ENCODE measurements at regions not wholly inside any gene's neighbourhood (a gene's known extent, or its start where the extent isn't known, plus 50 kb on each side); places are given as distances from the start of the nearest gene placed in this dataset.

GRCh38 chr2:156647377-156648010 lies 211.3 kb downstream of the GPD2 start:
- no peaks in the 10 kb centered on the region for H3K27me3 ChIP-seq (ENCODE audit: control insufficient read depth, insufficient read depth, low read length)
- H3K36me3 ChIP-seq (ENCODE audit: control insufficient read depth, insufficient read depth, low read length), result no peaks in the 10 kb centered on the region
- H3K27ac ChIP-seq (ENCODE audit: low read length), result no peak overlapping the region
- no peaks in the 10 kb centered on the region for H3K4me1 ChIP-seq (ENCODE audit: control insufficient read depth, insufficient read depth, low read length)
- DNase-seq, result no peak
- WGBS (ENCODE audit: insufficient coverage, low lambda C conversion rate), result 100% methylated on average over 4 of the region's 6 CpGs
- peaks cover 2% of the 10 kb centered on the region for H3K9me3 ChIP-seq (ENCODE audit: control insufficient read depth, low read depth, low read length)
- H3K4me3 ChIP-seq (ENCODE audit: low read length), result no peak overlapping the region

GRCh38 chr2:156648522-156648921 lies 212.3 kb downstream of the GPD2 start:
- no peak overlapping the region for H3K4me3 ChIP-seq (ENCODE audit: low read length)
- no peaks in the 10 kb centered on the region for H3K27me3 ChIP-seq (ENCODE audit: control insufficient read depth, insufficient read depth, low read length)
- no peaks in the 10 kb centered on the region for H3K36me3 ChIP-seq (ENCODE audit: control insufficient read depth, insufficient read depth, low read length)
- DNase-seq, result no peak
- no peaks in the 10 kb centered on the region for H3K4me1 ChIP-seq (ENCODE audit: control insufficient read depth, insufficient read depth, low read length)
- H3K9me3 ChIP-seq (ENCODE audit: control insufficient read depth, low read depth, low read length), result peaks cover 2% of the 10 kb centered on the region
- H3K27ac ChIP-seq (ENCODE audit: low read length), result no peak overlapping the region

GRCh38 chr2:156649596-156649995 lies 213.4 kb downstream of the GPD2 start:
- Histone ChIP-seq H3K4me1 (ENCODE audit: control insufficient read depth, insufficient read depth, low read length) (no peaks in the 10 kb centered on the region), H3K27ac (ENCODE audit: low read length) (no peak overlapping the region), H3K4me3 (ENCODE audit: low read length) (no peak overlapping the region), H3K9me3 (ENCODE audit: control insufficient read depth, low read depth, low read length) (peaks cover 2% of the 10 kb centered on the region), H3K36me3 (ENCODE audit: control insufficient read depth, insufficient read depth, low read length) (no peaks in the 10 kb centered on the region), H3K27me3 (ENCODE audit: control insufficient read depth, insufficient read depth, low read length) (no peaks in the 10 kb centered on the region)
- no CpG with 5 or more reads among the region's 1 CpG for WGBS (ENCODE audit: insufficient coverage, low lambda C conversion rate)
- DNase-seq, result no peak

- Histone ChIP-seq H3K27ac (ENCODE audit: low read length) (no peak overlapping the region), H3K9me3 (ENCODE audit: control insufficient read depth, low read depth, low read length) (peaks cover 2% of the 10 kb centered on the region), H3K27me3 (ENCODE audit: control insufficient read depth, insufficient read depth, low read length) (no peaks in the 10 kb centered on the region), H3K4me1 (ENCODE audit: control insufficient read depth, insufficient read depth, low read length) (no peaks in the 10 kb centered on the region), H3K36me3 (ENCODE audit: control insufficient read depth, insufficient read depth, low read length) (no peaks in the 10 kb centered on the region), H3K4me3 (ENCODE audit: low read length) (no peak overlapping the region)
- DNase-seq, result no peak
Observed at GRCh38 chr2:156652691-156653090, 216.5 kb downstream of the GPD2 start.

- no peak overlapping the region for H3K27ac ChIP-seq (ENCODE audit: low read length)
- H3K36me3 ChIP-seq (ENCODE audit: control insufficient read depth, insufficient read depth, low read length), result no peaks in the 10 kb centered on the region
- peaks cover 2% of the 10 kb centered on the region for H3K9me3 ChIP-seq (ENCODE audit: control insufficient read depth, low read depth, low read length)
- H3K27me3 ChIP-seq (ENCODE audit: control insufficient read depth, insufficient read depth, low read length), result no peaks in the 10 kb centered on the region
- no peaks in the 10 kb centered on the region for H3K4me1 ChIP-seq (ENCODE audit: control insufficient read depth, insufficient read depth, low read length)
- H3K4me3 ChIP-seq (ENCODE audit: low read length), result no peak overlapping the region
- DNase-seq, result no peak
Observed at GRCh38 chr2:156653675-156654074, 217.5 kb downstream of the GPD2 start.

GRCh38 chr2:156657809-156658208 lies 221.6 kb downstream of the GPD2 start:
- no CpG with 5 or more reads among the region's 2 CpGs for WGBS (ENCODE audit: insufficient coverage, low lambda C conversion rate)
- H3K27me3 ChIP-seq (ENCODE audit: control insufficient read depth, insufficient read depth, low read length), result no peaks in the 10 kb centered on the region
- no peak for DNase-seq
- H3K27ac ChIP-seq (ENCODE audit: low read length), result no peak overlapping the region
- no peaks in the 10 kb centered on the region for H3K4me1 ChIP-seq (ENCODE audit: control insufficient read depth, insufficient read depth, low read length)
- H3K36me3 ChIP-seq (ENCODE audit: control insufficient read depth, insufficient read depth, low read length), result no peaks in the 10 kb centered on the region
- H3K4me3 ChIP-seq (ENCODE audit: low read length), result no peak overlapping the region
- peaks cover 4% of the 10 kb centered on the region for H3K9me3 ChIP-seq (ENCODE audit: control insufficient read depth, low read depth, low read length)

- no CpG with 5 or more reads among the region's 3 CpGs for whole genome bisulfite sequencing (ENCODE audit: insufficient coverage, low lambda C conversion rate)
- Histone ChIP-seq H3K36me3 (ENCODE audit: control insufficient read depth, insufficient read depth, low read length) (no peaks in the 10 kb centered on the region), H3K9me3 (ENCODE audit: control insufficient read depth, low read depth, low read length) (peaks cover 4% of the 10 kb centered on the region), H3K27ac (ENCODE audit: low read length) (no peak overlapping the region), H3K4me1 (ENCODE audit: control insufficient read depth, insufficient read depth, low read length) (no peaks in the 10 kb centered on the region), H3K4me3 (ENCODE audit: low read length) (no peak overlapping the region), H3K27me3 (ENCODE audit: control insufficient read depth, insufficient read depth, low read length) (no peaks in the 10 kb centered on the region)
- no peak for DNase-seq
Observed at GRCh38 chr2:156659694-156660093, 223.5 kb downstream of the GPD2 start.

GRCh38 chr2:156663757-156664409 lies 227.7 kb downstream of the GPD2 start:
- Histone ChIP-seq H3K9me3 (ENCODE audit: control insufficient read depth, low read depth, low read length) (peaks cover 11% of the 10 kb centered on the region), H3K4me1 (ENCODE audit: control insufficient read depth, insufficient read depth, low read length) (no peaks in the 10 kb centered on the region), H3K27ac (ENCODE audit: low read length) (no peak overlapping the region), H3K4me3 (ENCODE audit: low read length) (no peak overlapping the region), H3K27me3 (ENCODE audit: control insufficient read depth, insufficient read depth, low read length) (no peaks in the 10 kb centered on the region), H3K36me3 (ENCODE audit: control insufficient read depth, insufficient read depth, low read length) (no peaks in the 10 kb centered on the region)
- WGBS (ENCODE audit: insufficient coverage, low lambda C conversion rate), result no CpG with 5 or more reads among the region's 1 CpG
- peak; percentile 6 to 65 for DNase-seq

GRCh38 chr2:156666130-156666785 lies 230.1 kb downstream of the GPD2 start:
- Histone ChIP-seq H3K36me3 (ENCODE audit: control insufficient read depth, insufficient read depth, low read length) (no peaks in the 10 kb centered on the region), H3K4me3 (ENCODE audit: low read length) (no peak overlapping the region), H3K27ac (ENCODE audit: low read length) (no peak overlapping the region), H3K4me1 (ENCODE audit: control insufficient read depth, insufficient read depth, low read length) (no peaks in the 10 kb centered on the region), H3K9me3 (ENCODE audit: control insufficient read depth, low read depth, low read length) (peaks cover 11% of the 10 kb centered on the region), H3K27me3 (ENCODE audit: control insufficient read depth, insufficient read depth, low read length) (no peaks in the 10 kb centered on the region)
- WGBS (ENCODE audit: insufficient coverage, low lambda C conversion rate), result 100% methylated on average over 2 of the region's 4 CpGs
- DNase-seq, result no peak

GRCh38 chr2:156670104-156670503 lies 233.9 kb downstream of the GPD2 start:
- no peak overlapping the region for H3K4me3 ChIP-seq (ENCODE audit: low read length)
- H3K36me3 ChIP-seq (ENCODE audit: control insufficient read depth, insufficient read depth, low read length), result no peaks in the 10 kb centered on the region
- DNase-seq, result no peak
- 89% methylated on average over 1 of the region's 2 CpGs for WGBS (ENCODE audit: insufficient coverage, low lambda C conversion rate)
- peaks cover 7% of the 10 kb centered on the region for H3K9me3 ChIP-seq (ENCODE audit: control insufficient read depth, low read depth, low read length)
- peaks cover 6% of the 10 kb centered on the region for H3K4me1 ChIP-seq (ENCODE audit: control insufficient read depth, insufficient read depth, low read length)
- no peaks in the 10 kb centered on the region for H3K27me3 ChIP-seq (ENCODE audit: control insufficient read depth, insufficient read depth, low read length)
- H3K27ac ChIP-seq (ENCODE audit: low read length), result no peak overlapping the region

All from large intestine (tissue), 3 donors.